Inflammatory macrophage treated with lipopolysaccharide for 1 hour (primary cell): ENCODE measurements at regions not wholly inside any gene's neighbourhood (a gene's known extent, or its start where the extent isn't known, plus 50 kb on each side); places are given as distances from the start of the nearest gene placed in this dataset.

Experiments used
- DNase-seq, 2 donors: peaks; one replicate each; pipeline ENCODE4 v3.0.0-alpha.2; 2020 to 2022

DNA sequence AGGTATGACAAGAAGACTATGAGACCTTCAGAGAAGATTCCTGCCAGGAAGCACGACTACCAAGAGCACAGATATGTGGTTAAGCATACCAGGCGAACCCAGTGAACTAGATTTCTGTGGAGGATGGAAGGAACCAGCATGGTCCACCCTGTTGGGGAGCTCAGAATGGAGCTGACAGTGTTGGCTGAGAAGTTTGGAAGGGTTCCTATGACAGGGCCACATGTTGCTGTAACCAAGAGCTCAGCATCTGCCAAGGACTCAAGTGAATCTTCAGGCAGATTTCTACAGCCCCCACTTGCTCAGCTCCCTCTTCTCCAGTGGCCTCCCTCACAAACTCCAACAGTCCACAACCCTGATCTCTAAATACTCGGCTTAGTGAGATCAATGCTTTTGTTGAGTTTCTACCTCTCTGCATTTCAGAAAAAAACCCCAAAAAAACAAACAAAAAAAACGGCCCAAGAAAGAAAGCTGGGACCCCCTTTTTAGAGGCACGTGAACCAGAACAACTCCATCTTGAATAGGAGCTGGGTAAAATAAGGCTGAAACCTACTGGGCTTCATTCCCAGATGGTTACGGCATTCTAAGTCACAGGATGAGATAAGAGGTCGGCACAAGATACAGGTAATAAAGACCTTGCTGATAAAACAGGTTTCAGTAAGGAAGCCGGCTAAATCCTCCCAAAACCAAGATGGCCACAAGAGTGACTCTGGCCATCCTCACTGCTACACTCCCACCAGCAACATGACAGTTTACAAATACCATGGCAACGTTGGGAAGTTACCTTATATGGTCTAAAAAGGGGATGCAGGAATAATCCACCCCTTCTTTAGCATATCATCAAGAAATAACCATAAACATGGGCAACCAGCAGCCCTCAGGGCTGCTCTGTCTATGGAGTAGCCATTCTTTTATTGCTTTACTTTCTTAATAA lies 691.1 kb downstream of the UQCRFS1 start:
- DNase-seq, result no peak

DNA sequence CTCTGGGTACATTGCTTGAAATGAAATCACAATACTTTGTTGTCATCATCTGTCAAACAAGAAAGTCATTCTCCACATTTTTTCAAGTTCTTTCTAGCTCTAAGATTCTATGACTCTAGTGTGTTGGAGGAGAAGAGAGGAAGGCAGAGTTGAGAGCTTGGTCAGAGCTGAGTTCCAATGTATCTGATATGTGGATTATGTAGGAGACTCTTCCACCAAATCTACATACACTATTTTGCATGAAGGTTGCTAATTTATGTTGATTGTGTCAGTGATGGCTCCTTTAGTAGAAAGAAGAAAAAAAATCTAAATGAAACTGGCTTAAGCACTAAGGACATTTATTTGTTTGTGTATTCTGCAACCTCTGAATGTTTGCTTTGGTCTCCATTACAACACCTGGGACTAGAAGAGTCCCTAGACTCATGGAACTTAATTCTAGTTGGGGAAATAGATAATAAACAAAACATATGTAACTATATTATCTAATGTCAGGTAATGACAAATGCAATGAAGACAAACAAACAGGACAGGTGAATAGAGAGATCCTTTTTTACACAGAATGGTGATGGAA lies 691.9 kb downstream of the UQCRFS1 start:
- no peak for DNase-seq

DNA sequence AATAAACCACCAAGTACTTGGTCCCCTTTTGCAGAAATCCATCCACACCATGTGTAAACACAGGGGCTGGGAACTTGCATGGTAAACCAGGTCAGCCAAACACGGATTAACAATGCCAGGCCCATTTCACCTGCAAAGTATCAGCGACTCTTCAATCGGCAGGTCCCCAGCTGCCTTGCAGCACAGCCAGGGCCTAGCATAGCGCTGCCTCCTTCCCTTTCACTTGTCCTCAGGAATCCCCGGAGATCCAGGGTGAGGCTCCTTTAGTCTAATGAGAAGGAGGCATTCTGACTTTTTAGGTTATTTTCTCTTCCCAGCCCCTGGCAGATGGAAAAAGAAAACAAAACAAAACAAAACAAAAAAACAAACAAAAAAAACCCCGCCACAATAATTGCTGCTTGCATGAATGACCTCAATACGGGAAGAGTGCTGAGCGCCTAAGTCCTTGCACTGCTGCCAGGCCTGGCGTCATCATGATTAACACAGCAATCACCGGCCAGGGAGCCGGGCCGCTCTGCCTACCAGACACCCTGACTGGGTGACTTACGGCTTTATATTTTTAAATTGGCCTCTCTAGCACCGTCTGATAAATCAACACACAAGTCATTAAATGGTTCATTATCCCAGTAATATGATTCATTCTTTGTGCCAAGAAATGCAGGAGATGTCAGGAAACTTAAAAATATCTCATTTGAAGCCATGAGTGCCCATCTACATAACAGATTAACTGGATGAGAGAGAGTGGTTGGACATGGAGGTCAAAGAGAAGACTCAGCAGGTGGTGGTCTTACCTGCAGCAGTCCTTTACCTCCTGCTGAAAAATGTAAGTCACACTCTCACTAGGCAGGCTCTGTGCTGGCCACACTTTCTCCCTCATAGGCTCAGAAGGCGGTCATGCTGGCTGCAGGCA lies 692.7 kb downstream of the UQCRFS1 start:
- DNase-seq, result no peak

DNA sequence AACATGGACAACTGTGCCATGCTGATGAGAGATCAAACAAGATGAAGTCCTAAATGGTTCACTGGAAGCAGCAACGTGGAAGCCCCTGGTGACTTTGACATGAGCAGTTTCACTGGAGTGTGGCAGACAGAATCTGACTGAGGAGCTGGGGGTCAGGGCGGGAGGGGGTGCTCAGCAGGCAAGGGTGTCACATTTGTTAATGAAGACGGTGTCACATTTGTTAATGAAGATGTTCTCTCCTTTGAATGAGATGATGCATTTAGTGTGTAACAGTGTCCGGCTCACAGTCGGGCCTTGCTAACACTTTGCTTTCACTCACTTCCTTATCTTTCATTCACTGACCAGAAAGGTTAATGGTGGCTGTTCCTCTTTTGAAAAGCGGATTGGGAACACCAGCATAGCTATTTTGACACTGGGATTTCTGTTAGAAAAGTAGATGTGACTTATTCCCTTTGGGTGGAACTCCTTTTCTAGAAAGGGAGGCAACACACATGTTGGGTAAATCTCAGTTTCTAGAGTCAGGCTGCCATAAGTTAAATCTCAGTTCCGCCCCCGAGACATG lies 693.7 kb downstream of the UQCRFS1 start:
- DNase-seq, result peak in 1 of 2 donors; percentile 19

DNA sequence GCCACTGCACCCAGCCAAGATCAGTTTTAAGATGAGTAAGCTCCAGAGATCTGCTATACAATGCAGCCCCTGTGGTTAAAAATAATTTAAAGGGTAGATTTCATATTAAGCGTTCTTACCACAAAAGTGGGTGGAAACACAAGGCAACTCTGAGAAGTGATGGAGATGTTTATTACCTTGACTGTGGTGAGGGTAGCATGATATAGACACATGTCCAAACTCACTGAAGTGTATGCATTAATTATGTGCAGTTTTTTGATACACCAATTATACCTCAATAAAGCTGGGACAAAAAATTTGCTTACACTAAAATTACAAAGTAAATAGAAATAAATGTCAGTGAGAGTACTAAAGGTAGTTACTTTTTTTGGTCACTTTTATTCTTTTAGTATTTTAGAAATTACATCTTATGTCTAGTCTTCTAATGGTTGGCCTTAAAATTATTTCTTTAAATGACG lies 696.5 kb downstream of the UQCRFS1 start:
- no peak for DNase-seq

DNA sequence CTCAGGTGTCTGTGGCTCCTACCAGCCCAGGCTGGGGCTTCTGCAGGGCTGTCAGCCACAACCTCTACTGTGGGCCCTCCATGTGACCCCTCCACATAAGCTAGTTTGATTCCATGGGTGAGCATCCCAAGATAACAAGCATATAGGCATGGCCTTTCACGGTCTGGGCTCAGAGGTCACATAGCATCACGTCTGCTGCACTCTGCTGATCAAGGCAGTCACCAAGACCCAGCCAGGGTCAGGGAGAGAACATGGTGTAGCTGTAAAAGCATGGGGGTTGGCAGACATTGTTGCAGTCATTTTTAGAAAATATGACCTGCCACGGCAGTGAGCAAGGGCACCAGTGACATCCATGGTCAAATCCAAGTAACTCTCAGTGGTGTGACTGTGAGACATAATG lies 698.8 kb downstream of the UQCRFS1 start:
- no peak for DNase-seq

DNA sequence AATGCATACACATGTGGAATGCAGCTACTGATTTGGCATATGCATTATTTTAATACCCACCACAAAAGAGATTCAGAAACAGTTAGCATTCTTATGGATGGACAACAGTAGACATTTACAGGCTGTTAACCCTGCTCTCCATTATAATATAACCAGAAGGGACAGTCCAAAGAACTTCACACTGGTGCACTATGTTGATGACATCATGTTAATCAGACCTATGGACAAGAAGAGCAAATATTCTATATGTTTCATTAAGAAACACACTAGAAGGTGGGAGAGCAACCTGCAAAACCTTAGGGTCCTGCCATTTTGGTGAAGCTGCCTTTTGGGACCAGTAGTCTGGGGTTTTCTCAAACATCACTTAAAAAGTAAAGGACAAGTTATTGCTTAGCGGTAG lies 701.3 kb downstream of the UQCRFS1 start:
- DNase-seq, result no peak

DNA sequence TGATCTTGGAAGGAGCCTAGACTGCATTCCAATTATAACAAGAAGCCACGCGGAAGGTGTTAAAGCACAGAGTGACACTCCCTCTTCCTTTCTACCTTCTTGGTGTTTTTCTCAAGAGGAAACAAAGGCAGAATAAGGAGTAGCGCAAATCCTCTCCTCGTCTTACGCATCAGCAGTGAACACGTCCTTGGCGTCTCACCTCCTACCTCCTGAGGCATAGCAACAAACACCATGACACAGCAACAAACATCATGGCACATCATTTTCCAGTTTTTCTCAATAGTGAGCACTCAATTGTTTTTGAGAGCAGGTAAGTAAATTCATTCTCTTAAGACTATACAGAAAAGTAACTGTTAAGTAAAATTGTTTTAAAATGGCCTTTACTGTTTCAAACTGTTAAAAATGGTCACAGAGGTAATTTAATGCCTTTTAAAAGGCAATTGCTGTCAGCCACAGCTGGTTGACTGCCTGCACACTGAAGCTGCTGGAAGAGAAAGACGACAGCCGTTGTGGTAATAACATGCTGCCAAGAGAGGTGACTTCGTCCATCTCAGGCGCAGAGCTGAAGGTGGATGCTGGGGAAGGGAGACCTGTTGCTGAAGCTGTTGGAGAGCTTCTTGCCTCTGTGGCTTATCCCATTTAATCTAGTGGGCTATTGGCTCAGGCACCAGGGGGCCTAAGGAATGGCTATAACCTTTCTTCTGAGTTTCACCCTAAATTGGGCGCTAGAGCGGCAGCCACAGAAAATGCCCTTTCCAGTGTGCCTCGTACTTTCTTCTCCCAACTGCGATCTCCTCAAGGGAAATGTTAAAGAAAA lies 703.7 kb downstream of the UQCRFS1 start:
- no peak for DNase-seq

DNA sequence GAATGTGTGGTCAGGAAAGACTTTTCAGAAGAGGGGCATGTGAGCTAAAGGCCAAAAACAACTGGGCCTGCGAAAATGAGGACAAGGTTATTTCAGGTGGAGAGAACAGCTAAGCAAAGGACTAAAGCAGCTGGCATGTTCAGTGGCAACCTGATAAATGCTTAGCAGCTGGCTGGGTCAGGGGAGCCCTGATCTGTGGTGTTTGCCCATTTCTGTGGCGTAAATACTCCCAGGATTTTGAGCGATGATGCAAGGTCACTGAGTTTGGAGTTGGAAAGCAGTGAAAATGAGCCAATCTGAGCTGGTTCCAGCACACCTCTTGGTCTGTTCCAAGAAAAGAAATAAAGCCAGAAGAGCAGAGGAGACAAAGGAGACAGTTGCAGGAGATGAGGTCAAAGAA lies 704.3 kb downstream of the UQCRFS1 start:
- no peak for DNase-seq

DNA sequence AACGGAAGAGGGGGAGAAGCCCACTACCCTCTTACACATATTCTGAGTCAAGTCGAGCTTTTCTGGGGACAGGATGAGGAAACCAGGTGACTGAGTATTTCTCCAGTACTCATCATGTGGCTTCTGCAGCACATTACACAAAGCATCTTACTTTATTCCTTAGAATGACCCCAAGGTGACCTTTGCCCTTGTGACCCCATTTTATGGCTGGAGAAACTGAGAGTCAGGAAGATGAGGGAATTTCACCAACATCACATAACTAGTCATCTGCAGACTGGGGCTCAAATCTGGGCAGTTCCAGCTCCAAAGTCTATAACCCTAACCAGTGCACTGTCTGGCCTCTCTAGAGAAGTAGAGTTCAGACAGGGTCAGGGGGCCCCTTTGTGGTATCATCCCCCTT lies 707.0 kb downstream of the UQCRFS1 start:
- DNase-seq, result no peak

DNA sequence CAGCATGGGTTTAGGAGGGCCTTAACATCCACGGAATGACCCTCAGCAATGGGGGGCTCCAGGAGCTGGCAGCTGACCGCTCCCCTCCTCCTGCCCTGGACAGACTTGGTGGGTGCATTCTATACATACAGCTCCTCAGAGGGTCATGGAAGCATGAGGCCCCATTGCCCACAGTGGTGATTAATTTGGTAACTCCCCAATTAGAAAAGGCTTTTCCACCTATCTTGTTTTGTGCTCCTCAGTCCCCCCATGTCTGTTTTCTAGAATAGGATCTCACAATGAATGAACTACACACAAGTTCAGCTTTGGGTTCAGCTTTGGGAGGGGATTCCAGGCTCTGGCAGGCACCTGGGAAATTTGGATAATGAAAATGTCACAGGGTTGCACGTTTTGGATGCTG lies 707.8 kb downstream of the UQCRFS1 start:
- no peak for DNase-seq

DNA sequence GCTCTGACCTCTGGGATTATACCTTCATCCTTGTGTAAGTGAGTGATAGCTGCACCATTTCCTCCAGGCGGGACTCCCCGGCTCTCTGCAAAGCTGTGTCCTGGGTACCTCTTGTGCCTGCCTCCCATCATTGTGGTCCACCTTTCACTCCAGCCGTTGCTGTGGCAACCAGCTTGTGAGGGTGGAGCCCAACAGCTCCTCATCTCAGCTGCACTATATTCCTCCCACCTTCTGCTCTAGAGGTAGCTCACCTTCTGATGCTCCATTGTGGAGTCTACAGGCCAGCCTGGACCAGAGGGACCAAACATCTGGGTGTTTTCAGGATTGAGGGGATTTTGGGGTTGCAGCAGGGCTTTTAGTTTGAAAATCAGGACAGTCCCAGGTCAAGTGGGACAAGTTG lies 708.2 kb downstream of the UQCRFS1 start:
- DNase-seq, result no peak

DNA sequence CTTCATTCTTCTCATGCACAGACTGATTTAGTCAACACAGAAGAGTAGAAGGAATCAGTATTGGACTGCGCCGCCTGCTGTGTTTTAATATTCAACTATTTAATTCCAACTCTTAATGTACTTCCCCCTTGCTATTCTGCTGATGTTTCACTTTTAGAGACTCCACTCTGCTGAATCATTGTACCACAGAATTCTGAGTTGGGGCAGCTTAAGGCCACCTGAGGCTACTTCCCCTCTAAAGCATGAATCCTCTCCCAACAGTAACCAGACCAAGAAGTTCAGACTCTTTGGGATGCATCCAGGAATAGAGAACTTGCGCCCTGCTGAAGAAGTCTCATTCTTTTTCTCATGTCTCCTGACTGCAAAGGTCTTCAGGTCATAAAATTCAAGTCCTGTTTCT lies 708.8 kb downstream of the UQCRFS1 start:
- peak; percentile 23 to 47 for DNase-seq

DNA sequence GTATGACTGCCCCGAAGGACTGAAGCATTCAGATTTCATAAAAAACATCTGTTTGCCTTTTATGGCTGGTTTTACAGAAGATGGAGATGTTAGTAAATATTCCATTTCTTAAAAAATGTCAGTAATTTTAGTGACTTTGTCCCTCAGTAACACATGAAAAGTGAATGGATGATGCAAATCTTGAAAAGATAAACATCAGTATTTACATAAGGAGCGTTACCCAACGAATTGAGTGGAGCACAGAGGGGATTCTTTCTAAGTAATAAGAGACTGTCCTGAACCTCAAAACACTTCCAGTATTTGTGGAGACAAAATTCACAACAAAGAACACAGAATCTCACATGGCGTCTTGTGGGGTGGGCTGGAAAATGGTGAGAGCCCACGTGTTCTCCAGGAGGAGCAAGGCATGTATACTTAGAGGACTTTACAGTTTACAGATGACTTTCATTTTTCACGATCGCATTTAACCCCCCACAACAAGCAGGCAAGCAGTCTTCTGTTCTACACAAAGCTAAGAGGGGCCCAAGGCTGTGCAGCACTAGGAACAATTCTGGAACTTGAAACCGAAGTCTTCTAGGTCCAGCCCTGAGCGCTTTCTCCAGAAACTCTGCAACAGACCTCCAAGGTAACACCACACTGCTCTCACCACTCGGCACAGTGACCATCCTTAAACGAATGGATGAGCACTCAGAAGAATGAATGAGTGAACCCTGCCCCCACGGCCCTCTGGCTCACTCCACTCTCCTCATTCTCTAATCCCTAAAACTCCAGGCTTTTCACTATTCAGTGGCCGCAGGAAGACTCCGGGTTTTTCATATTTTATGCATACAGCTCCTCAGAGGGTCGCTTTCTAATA lies 709.8 kb downstream of the UQCRFS1 start:
- DNase-seq, result no peak

DNA sequence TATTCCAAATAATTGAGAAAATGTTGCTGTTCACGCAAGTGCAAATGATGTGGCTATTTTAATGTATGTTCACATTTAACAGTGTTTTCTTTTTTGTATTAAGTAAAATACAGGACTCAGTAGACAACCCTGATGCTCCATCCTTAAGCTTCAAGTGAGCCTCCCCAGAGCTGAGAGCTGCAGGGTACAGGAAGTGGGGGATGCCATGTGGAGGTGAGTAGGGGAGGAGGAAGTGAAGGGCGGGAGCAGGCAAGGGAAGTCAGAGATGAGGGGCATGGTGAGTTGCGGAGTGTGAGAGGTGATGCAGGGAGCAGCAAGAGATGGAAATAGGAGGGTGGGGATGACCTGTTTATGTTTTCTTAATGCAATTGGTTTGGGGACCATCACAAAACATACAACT lies 711.0 kb downstream of the UQCRFS1 start:
- no peak for DNase-seq

DNA sequence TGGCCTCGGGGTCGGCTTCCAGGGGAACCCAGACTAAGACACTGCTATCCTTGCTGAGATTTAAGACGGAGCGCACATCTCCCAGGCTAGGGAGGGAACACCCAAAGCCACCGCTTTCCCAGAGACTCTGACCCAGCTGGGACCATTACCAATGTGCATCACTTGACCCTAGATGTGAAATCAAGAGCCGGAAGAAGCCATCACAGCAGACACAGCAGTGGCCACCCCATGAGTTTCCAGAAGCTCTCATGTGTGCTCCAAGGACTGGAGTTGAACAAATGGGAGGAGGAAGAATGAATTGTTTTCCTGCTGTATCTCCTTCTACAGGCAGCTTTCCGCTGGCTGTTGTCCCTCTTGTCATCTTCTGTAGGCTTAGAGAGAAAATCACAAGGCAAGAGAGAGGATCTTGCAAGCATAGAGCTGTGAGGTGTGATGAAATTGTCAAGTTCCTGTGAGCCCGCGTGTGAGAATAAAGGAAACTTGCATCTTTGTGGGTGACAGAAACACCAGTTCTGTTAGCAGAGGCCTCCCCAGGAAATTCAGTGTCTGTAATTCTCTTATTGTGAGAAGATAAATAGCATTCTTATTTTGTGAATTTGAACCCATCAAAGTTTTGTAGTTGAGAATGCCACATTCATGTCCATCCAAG lies 711.8 kb downstream of the UQCRFS1 start:
- DNase-seq, result peak; percentile 66 to 68

DNA sequence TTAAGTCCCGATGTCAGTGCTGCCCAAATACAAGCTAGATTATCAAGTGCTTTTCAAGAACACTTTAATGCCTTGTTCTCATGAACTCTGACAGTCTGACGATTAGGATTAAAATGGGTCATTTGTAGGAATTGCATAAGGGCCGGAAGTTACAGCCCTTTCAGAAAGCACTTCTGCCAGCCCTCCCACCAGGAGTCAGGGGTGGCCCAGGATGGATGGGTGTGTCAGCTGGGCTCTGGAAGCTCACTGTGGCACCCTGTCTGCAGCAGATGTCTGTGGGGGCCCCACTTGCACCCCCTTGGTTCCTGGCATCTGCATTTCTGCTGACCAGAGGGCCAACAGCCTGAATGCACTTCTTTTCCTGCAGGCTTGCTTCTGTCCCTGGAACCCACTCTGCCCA lies 712.7 kb downstream of the UQCRFS1 start:
- DNase-seq, result peak; percentile 23 to 29

DNA sequence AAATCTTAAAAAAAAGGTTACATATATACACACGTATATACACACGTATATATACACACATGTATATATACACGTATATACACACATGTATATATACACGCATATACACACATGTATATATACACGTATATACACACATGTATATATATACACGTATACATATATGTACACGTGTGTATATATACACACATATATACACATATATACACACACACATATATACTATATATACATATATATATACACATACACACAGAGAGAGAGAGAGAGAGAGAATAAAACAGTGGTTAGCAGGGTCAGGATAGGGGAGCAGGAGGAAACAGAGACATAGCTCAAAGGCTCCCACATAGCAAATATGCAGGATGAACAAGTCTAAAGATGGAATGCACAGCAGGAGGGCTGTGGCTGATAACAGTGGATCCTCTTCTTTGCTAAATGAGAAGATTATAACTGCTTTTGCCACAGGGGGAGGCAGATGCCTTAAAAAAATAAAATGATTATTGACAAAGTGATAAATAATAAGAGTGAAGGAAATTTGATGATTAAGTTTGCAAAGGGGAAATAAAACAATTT lies 714.5 kb downstream of the UQCRFS1 start:
- no peak for DNase-seq

DNA sequence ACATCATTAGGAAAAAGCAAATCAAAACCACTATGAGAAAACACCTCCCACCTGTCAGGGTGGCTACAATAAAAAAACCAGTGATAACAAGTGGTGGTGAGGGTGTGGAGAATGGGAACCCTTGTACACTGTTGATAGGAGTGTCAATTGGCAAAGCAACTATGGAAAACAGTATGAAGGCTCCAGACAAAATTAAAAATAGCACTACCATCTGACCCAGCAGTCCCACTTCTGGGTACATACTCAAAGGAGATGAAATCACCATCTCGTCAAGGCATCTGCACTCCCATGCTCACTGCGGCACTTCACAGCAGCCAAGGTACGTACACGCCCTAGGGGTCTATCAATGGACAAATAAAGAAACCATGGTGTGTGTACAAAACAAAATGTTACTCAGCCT lies 715.1 kb downstream of the UQCRFS1 start:
- DNase-seq, result no peak

DNA sequence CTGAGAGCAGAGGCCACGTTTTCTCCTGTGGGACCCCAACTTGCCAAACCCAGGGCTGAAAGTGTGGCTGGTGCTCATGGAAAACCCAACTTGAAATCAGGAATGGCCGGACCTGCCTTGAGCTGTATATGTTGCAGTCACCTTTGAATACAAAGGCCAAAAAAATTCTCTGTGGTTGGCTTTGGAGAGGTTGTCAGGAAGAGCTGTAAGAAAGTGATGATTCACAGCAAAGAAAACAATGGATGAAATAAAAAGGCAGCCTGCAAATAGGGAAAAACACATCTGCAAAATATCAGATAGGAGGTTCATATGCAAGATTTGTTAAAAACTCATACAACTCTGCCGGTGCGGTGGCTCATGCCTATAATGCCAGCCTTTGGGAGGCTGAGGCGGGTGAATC lies 715.8 kb downstream of the UQCRFS1 start:
- DNase-seq, result no peak
